ENCODE measurements at regions not wholly inside any gene's neighbourhood (a gene's known extent, or its start where the extent isn't known, plus 50 kb on each side); places are given as distances from the start of the nearest gene placed in this dataset.

- Histone ChIP-seq H4K20me1 (ENCODE audit: insufficient read depth) (no peaks in the 10 kb centered on the region), H3K27ac (ENCODE audit: low read depth, low read length) (no peak overlapping the region), H3K36me3 (ENCODE audit: control insufficient read depth in 1 of 2, insufficient read depth in 2 of 2, low read length in 2 of 2) (no peaks in the 10 kb centered on the region), H3K27me3 (ENCODE audit: insufficient read depth, low read length) (0 out of 2 replicates have a peak, but pooled peaks cover 3% of the 10 kb centered on the region), H3K9me3 (ENCODE audit: control insufficient read depth in 1 of 2, insufficient read depth in 1 of 2, low read depth in 1 of 2, low read length in 2 of 2) (no peaks in the 10 kb centered on the region), H3K4me2 (ENCODE audit: low read length) (no peak overlapping the region), H3K9me2 (ENCODE audit: insufficient read depth) (no peaks in the 10 kb centered on the region), H3K9ac (ENCODE audit: low read length) (no peak overlapping the region), H3K79me2 (ENCODE audit: insufficient read depth, low read length) (no peaks in the 10 kb centered on the region), H3K4me3 (replicated peaks in 1 of 2; ENCODE audit: low read depth in 1 of 2, low read length in 2 of 2) (no peak overlapping the region), H2AFZ (ENCODE audit: low read depth, low read length, poor library complexity, severe bottlenecking) (no peak overlapping the region), H3K4me1 (ENCODE audit: control insufficient read depth in 1 of 2, insufficient read depth in 2 of 2, low read length in 2 of 2) (peaks cover 0 to 10% of the 10 kb centered on the region in 2 experiments; a peak in 1 of 4 replicates)
- DNase-seq (ENCODE audit: low read depth, low spot score) (no peak), ATAC-seq (peak; percentile 36; the same call in 1 of the 2 replicates)
- CTCF ChIA-PET = no interaction called here
- intact Hi-C loops (cut with micrococcal nuclease) = no loop called here
- RAD21 ChIA-PET (ENCODE audit: low non-redundant PET in 1 of 2, low total read pairs in 2 of 2, uncharacterized antibody in 2 of 2, unreplicated experiment in 2 of 2) = no interaction called here
- TF ChIP-seq TCF7L2 (IDR thresholded peaks at IDR 0.05; ENCODE audit: borderline replicate concordance, extremely low read depth, insufficient read depth, insufficient read length) (no peak), CTCF (IDR thresholded peaks at IDR 0.05 in 2 of 3, conservative IDR thresholded peaks at IDR 0.05 in 1 of 3; ENCODE audit: borderline replicate concordance in 1 of 3, insufficient read depth in 1 of 3, low read depth in 2 of 3, low read length in 2 of 3) (0 out of 6 replicates have a peak, but pooled peaks of 1 of the 3 experiments have one; percentile 7)
- POLR2A ChIA-PET = no interaction called here
- no TSS peak for BruUV-seq (replicated peaks)
Measured at GRCh38 chr10:78510566-78511323, 477.1 kb downstream of the RPS24 start.

- CTCF ChIA-PET = no interaction called here
- ATAC-seq = no peak
- DNase-seq (ENCODE audit: low read depth, low spot score) = no peak
Measured at GRCh38 chr10:78511324-78512204, 477.9 kb downstream of the RPS24 start.

More at GRCh38 chr10:78511324-78512204, 477.9 kb downstream of the RPS24 start:
- no peak overlapping the region for H3K9ac ChIP-seq (ENCODE audit: low read length)
- H3K27ac ChIP-seq (ENCODE audit: low read depth, low read length) = no peak overlapping the region
- ChIA-PET RAD21 (ENCODE audit: low non-redundant PET in 1 of 2, low total read pairs in 2 of 2, uncharacterized antibody in 2 of 2, unreplicated experiment in 2 of 2) (no interaction called here), POLR2A (no interaction called here)
- H3K79me2 ChIP-seq (ENCODE audit: insufficient read depth, low read length) = no peaks in the 10 kb centered on the region
- H4K20me1 ChIP-seq (ENCODE audit: insufficient read depth) = no peaks in the 10 kb centered on the region
- intact Hi-C loops (cut with micrococcal nuclease) = no loop called here
- H3K9me3 ChIP-seq (ENCODE audit: control insufficient read depth in 1 of 2, insufficient read depth in 1 of 2, low read depth in 1 of 2, low read length in 2 of 2) = no peaks in the 10 kb centered on the region
- TF ChIP-seq MAX (IDR thresholded peaks at IDR 0.05) (no peak), EGR1 (IDR thresholded peaks at IDR 0.05; ENCODE audit: low read depth) (no peak), POLR2A (IDR thresholded peaks at IDR 0.05; ENCODE audit: borderline replicate concordance, extremely low read depth, insufficient read depth, insufficient read length) (no peak), ATF3 (IDR thresholded peaks at IDR 0.05) (no peak)
- H3K4me1 ChIP-seq (ENCODE audit: control insufficient read depth in 1 of 2, insufficient read depth in 2 of 2, low read length in 2 of 2) = peaks cover 0 to 16% of the 10 kb centered on the region in 2 experiments; a peak in 1 of 4 replicates
- H3K4me2 ChIP-seq (ENCODE audit: low read length) = no peak overlapping the region
- H3K9me2 ChIP-seq (ENCODE audit: insufficient read depth) = no peaks in the 10 kb centered on the region
- no peaks in the 10 kb centered on the region for H3K36me3 ChIP-seq (ENCODE audit: control insufficient read depth in 1 of 2, insufficient read depth in 2 of 2, low read length in 2 of 2)
- 0 out of 2 replicates have a peak, but pooled peaks cover 3% of the 10 kb centered on the region for H3K27me3 ChIP-seq (ENCODE audit: insufficient read depth, low read length)
- no TSS peak for BruUV-seq (replicated peaks)
- H2AFZ ChIP-seq (ENCODE audit: low read depth, low read length, poor library complexity, severe bottlenecking) = no peak overlapping the region
- H3K4me3 ChIP-seq (replicated peaks in 1 of 2; ENCODE audit: low read depth in 1 of 2, low read length in 2 of 2) = no peak overlapping the region

Measured in HCT116 (cell line).